ENCODE measurements at regions not wholly inside any gene's neighbourhood (a gene's known extent, or its start where the extent isn't known, plus 50 kb on each side); places are given as distances from the start of the nearest gene placed in this dataset.

- CTCF ChIA-PET: interaction anchor here (0.7 to 4.2 kb wide), 4 partner anchors 12 to 353 kb away, joined by 3 to 18 read pairs (median 8); no protein-coding TSS in a partner anchor
- no peaks in the 10 kb centered on the region for H4K20me1 ChIP-seq (ENCODE audit: insufficient read depth)
- H3K4me2 ChIP-seq (ENCODE audit: low read length): no peak overlapping the region
- ATAC-seq: no peak
- H3K27ac ChIP-seq (ENCODE audit: low read depth, low read length): no peak overlapping the region
- H3K27me3 ChIP-seq (ENCODE audit: insufficient read depth, low read length): peaks cover 21% of the 10 kb centered on the region; the same call in 1 of the 2 replicates
- H3K36me3 ChIP-seq (ENCODE audit: control insufficient read depth in 1 of 2, insufficient read depth in 2 of 2, low read length in 2 of 2): no peaks in the 10 kb centered on the region
- intact Hi-C loops (cut with micrococcal nuclease): no loop called here
- BruUV-seq (replicated peaks): no TSS peak
- no peak for DNase-seq (ENCODE audit: low read depth, low spot score)
- no peaks in the 10 kb centered on the region for H3K9me3 ChIP-seq (ENCODE audit: control insufficient read depth in 1 of 2, insufficient read depth in 1 of 2, low read depth in 1 of 2, low read length in 2 of 2)
- no peak overlapping the region for H2AFZ ChIP-seq (ENCODE audit: low read depth, low read length, poor library complexity, severe bottlenecking)
- RAD21 ChIA-PET (ENCODE audit: low non-redundant PET in 1 of 2, low total read pairs in 2 of 2, uncharacterized antibody in 2 of 2, unreplicated experiment in 2 of 2): no interaction called here
- peaks cover 0 to 12% of the 10 kb centered on the region in 2 experiments; a peak in 2 of 4 replicates for H3K4me1 ChIP-seq (ENCODE audit: control insufficient read depth in 1 of 2, insufficient read depth in 2 of 2, low read length in 2 of 2)
- H3K9ac ChIP-seq (ENCODE audit: low read length): no peak overlapping the region
- no peak overlapping the region for H3K4me3 ChIP-seq (replicated peaks in 1 of 2; ENCODE audit: low read depth in 1 of 2, low read length in 2 of 2)
- no peaks in the 10 kb centered on the region for H3K79me2 ChIP-seq (ENCODE audit: insufficient read depth, low read length)
- no peaks in the 10 kb centered on the region for H3K9me2 ChIP-seq (ENCODE audit: insufficient read depth)
- TF ChIP-seq TCF7L2 (IDR thresholded peaks at IDR 0.05; ENCODE audit: borderline replicate concordance, extremely low read depth, insufficient read depth, insufficient read length) (no peak), MAX (IDR thresholded peaks at IDR 0.05) (no peak), RAD21 (IDR thresholded peaks at IDR 0.05; ENCODE audit: low read depth) (no peak), YY1 (IDR thresholded peaks at IDR 0.05; ENCODE audit: extremely low read depth, insufficient replicate concordance, low read depth, low read length) (no peak), ELF1 (IDR thresholded peaks at IDR 0.05; ENCODE audit: borderline replicate concordance, low read depth) (no peak), SP1 (IDR thresholded peaks at IDR 0.05; ENCODE audit: low read depth) (no peak), CBX3 (IDR thresholded peaks at IDR 0.05; ENCODE audit: low read depth) (no peak), POLR2AphosphoS5 (IDR thresholded peaks at IDR 0.05; ENCODE audit: low read depth, low read length) (no peak), EGR1 (IDR thresholded peaks at IDR 0.05; ENCODE audit: low read depth) (no peak), ATF3 (IDR thresholded peaks at IDR 0.05) (no peak), EZH2phosphoT487 (IDR thresholded peaks at IDR 0.05; ENCODE audit: borderline replicate concordance) (no peak), CTCF (IDR thresholded peaks at IDR 0.05 in 2 of 3, conservative IDR thresholded peaks at IDR 0.05 in 1 of 3; ENCODE audit: borderline replicate concordance in 1 of 3, insufficient read depth in 1 of 3, low read depth in 2 of 3, low read length in 2 of 3) (no peak), CEBPB (IDR thresholded peaks at IDR 0.05; ENCODE audit: low read depth) (no peak)
- POLR2A ChIA-PET: no interaction called here
Observed at GRCh38 chr1:204803607-204804006, 67.1 kb upstream of the NFASC start.
